ENCODE measurements at regions not wholly inside any gene's neighbourhood (a gene's known extent, or its start where the extent isn't known, plus 50 kb on each side); places are given as distances from the start of the nearest gene placed in this dataset.

DNA sequence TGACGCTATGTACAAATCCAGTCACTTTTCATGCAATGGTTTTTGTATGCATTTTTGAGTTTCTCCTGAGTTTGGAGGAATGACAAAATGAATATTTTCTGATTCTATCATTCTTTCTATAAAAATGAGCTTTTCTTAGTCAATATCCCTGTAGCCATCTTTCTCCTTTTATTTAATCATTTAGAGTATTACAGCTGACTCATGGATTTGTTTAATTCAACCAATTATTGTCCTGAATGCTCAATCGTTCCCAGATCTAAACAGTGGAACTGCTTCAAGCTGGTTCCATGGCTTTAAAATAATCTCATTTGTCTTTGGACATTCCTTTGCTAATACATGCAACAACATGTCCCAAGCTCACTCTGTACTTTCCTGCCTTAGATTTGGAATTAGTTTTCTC lies 368.8 kb downstream of the ADCYAP1 start:
- DNase-seq (ENCODE audit: low spot score in 2 of 2, unreplicated experiment in 2 of 2): no peak
- Mint-ChIP-seq H3K27ac (no peak overlapping the region), H3K9me3 (peaks cover 13% of the 10 kb centered on the region), H3K27me3 (ENCODE audit: low read depth) (no peaks in the 10 kb centered on the region), H3K36me3 (no peaks in the 10 kb centered on the region), H3K4me3 (no peak overlapping the region), H3K4me1 (no peaks in the 10 kb centered on the region)
- TF ChIP-seq, protein P1, sequence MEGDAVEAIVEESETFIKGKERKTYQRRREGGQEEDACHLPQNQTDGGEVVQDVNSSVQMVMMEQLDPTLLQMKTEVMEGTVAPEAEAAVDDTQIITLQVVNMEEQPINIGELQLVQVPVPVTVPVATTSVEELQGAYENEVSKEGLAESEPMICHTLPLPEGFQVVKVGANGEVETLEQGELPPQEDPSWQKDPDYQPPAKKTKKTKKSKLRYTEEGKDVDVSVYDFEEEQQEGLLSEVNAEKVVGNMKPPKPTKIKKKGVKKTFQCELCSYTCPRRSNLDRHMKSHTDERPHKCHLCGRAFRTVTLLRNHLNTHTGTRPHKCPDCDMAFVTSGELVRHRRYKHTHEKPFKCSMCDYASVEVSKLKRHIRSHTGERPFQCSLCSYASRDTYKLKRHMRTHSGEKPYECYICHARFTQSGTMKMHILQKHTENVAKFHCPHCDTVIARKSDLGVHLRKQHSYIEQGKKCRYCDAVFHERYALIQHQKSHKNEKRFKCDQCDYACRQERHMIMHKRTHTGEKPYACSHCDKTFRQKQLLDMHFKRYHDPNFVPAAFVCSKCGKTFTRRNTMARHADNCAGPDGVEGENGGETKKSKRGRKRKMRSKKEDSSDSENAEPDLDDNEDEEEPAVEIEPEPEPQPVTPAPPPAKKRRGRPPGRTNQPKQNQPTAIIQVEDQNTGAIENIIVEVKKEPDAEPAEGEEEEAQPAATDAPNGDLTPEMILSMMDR (IDR thresholded peaks at IDR 0.05; ENCODE audit: unreplicated experiment): no peak

GRCh38 chr18:1292167-1292566 lies 387.5 kb downstream of the ADCYAP1 start:
- Mint-ChIP-seq H3K9me3 (peaks cover 5% of the 10 kb centered on the region), H3K27me3 (ENCODE audit: low read depth) (peaks cover 2% of the 10 kb centered on the region), H3K27ac (no peak overlapping the region), H3K4me1 (no peaks in the 10 kb centered on the region), H3K4me3 (no peak overlapping the region), H3K36me3 (no peaks in the 10 kb centered on the region)
- no peak for DNase-seq (ENCODE audit: low spot score in 2 of 2, unreplicated experiment in 2 of 2)
- TF ChIP-seq, protein P1 (IDR thresholded peaks at IDR 0.05; ENCODE audit: unreplicated experiment): no peak

GRCh38 chr18:1294229-1294628 lies 389.6 kb downstream of the ADCYAP1 start:
- H3K9me3 Mint-ChIP-seq: peaks cover 8% of the 10 kb centered on the region
- TF ChIP-seq, protein P1 (IDR thresholded peaks at IDR 0.05; ENCODE audit: unreplicated experiment): no peak
- no peak overlapping the region for H3K4me3 Mint-ChIP-seq
- H3K4me1 Mint-ChIP-seq: no peaks in the 10 kb centered on the region
- H3K27ac Mint-ChIP-seq: no peak overlapping the region
- H3K27me3 Mint-ChIP-seq (ENCODE audit: low read depth): no peaks in the 10 kb centered on the region
- H3K36me3 Mint-ChIP-seq: no peaks in the 10 kb centered on the region
- DNase-seq (ENCODE audit: low spot score in 2 of 2, unreplicated experiment in 2 of 2): no peak

DNA sequence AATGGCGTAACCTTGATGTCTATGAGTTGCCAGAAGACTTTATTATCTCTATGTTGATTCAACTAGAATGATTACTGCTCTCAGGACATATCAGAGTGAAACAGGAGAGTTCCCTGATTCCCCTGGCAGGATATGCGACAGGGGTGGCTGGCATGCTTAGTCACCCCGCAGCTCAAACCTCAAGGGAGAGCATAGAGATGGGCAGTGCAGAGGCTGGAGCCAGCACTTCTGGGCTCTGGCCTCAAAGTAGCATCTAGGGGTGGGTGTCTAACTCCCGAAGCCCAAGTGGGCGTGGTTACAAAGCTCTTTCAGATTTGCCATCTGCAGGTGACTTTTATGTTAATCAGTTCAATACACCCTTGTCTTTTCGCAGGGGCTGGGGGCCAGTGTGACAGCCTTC lies 391.6 kb downstream of the ADCYAP1 start:
- no peak overlapping the region for H3K4me3 Mint-ChIP-seq
- peaks cover 8% of the 10 kb centered on the region for H3K9me3 Mint-ChIP-seq
- DNase-seq (ENCODE audit: low spot score in 2 of 2, unreplicated experiment in 2 of 2): no peak
- H3K27me3 Mint-ChIP-seq (ENCODE audit: low read depth): peaks cover 2% of the 10 kb centered on the region
- no peak overlapping the region for H3K27ac Mint-ChIP-seq
- TF ChIP-seq, protein P1 (IDR thresholded peaks at IDR 0.05; ENCODE audit: unreplicated experiment): no peak
- no peaks in the 10 kb centered on the region for H3K36me3 Mint-ChIP-seq
- H3K4me1 Mint-ChIP-seq: no peaks in the 10 kb centered on the region

DNA sequence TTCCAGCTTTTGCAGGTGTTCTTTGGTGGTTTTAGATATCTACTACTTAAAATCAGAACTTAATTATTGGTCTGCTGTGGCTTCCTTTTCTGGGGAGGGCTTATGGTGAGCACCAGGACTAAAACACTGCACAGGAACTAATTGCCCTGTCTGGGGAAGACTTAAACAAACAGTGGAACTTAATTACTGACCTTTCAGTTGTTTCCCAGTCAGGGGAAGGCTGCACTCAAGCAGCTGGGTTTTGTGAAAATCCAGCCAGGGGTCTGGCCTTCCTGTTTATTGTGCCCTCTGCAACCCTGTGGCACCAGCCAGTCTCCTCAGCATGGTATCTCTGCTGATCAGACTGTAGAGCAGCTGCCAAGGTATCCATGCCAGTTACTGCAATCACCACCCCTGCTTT lies 398.2 kb downstream of the ADCYAP1 start:
- TF ChIP-seq, protein P1 (IDR thresholded peaks at IDR 0.05; ENCODE audit: unreplicated experiment): no peak
- Mint-ChIP-seq H3K27me3 (ENCODE audit: low read depth) (peaks cover 2% of the 10 kb centered on the region), H3K4me3 (no peak overlapping the region), H3K9me3 (peaks cover 5% of the 10 kb centered on the region), H3K27ac (no peak overlapping the region), H3K36me3 (no peaks in the 10 kb centered on the region), H3K4me1 (no peaks in the 10 kb centered on the region)
- no peak for DNase-seq (ENCODE audit: low spot score in 2 of 2, unreplicated experiment in 2 of 2)

- Mint-ChIP-seq H3K4me3 (no peak overlapping the region), H3K9me3 (peaks cover 4% of the 10 kb centered on the region), H3K27me3 (ENCODE audit: low read depth) (peaks cover under 1% of the 10 kb centered on the region), H3K27ac (no peak overlapping the region), H3K36me3 (no peaks in the 10 kb centered on the region), H3K4me1 (no peaks in the 10 kb centered on the region)
- no peak for DNase-seq (ENCODE audit: low spot score in 2 of 2, unreplicated experiment in 2 of 2)
- TF ChIP-seq, protein P1 (IDR thresholded peaks at IDR 0.05; ENCODE audit: unreplicated experiment): no peak
These were observed 399.8 kb downstream of the ADCYAP1 start for GRCh38 chr18:1304392-1304992.

All from mesothelial cell of epicardium (in vitro differentiated cells).